VCaP (cell line): ENCODE measurements at regions not wholly inside any gene's neighbourhood (a gene's known extent, or its start where the extent isn't known, plus 50 kb on each side); places are given as distances from the start of the nearest gene placed in this dataset.
"Not testable (repeated sequence)": the region's sequence is repeated elsewhere in the genome, so short reads cannot be mapped to it uniquely, and the experiment has no call there.

Experiments used
- H3K27ac ChIP-seq: fragments of 450-650 bp; 2 replicates; pipeline ENCODE4 v1.5.1; 2017
- CTCF ChIP-seq: fragments of 450-650 bp; conservative IDR thresholded peaks from 2 replicates; pipeline ENCODE4 v1.5.1; 2017; ENCODE audit warnings: mild to moderate bottlenecking, moderate library complexity

DNA sequence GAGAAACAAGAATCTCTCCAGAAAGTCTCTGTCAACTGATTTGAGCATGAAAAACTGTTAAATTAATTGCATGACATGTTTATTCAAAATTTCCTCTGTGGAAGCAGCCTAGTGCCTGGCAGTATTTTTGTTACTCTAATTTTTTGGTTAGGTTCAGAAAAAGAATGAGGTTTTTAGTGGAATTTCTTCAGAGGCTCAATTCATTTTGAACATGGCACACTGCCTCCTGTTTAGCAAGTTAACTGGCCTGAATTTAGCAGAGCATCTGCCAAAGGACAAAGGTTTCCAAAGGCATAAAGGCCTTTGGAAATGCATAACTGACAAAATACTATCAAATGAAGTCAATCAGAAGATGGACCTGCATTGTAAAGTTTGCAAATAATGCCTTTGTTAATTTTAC, 1326.5 kb downstream of the PLA2G4A start:
- no peak for TF ChIP-seq CTCF
- H3K27ac ChIP-seq: no peak overlapping the region

DNA sequence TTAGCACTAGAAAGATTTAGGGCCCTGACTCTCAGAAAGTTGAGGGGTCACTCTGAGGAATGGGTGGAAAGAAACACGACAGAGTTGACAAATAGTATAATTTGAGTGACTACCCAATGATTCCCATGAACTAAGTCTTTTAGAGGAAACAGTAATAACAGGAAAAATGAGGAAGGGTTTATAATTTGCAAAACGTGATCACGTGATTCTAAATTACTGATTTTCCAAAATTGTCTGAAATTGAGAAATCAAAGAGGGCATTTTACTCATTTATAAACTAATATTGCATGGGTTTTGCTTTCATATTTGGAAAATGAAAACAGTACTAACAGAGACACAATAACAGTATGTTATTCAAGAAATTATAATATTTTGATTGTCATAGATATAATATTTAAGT, 1335.7 kb downstream of the PLA2G4A start:
- H3K27ac ChIP-seq: peak overlapping the region; percentile 14; the same call in 1 of the 2 replicates
- TF ChIP-seq CTCF: no peak

GRCh38 chr1:188166654-188167053, 1337.9 kb downstream of the PLA2G4A start:
- TF ChIP-seq CTCF: no peak
- H3K27ac ChIP-seq: no peak overlapping the region

DNA sequence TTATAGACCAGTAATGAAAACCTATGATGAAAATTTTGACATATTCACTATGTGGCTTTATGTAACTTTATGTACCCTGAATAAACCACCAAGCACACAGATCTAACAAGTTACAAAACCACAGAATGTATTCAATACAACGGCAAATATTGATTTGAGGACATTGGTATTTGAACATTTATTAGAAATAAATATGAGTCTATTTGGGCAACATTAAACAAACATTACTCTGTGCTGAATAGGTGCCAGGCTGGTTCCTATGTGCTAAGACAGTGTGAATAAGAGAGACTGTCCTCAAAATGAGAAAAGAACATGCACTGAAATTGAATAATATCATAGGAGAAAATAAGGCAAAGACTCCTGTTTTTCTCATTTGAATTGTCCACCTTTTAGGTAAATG, 1341.2 kb downstream of the PLA2G4A start:
- peak overlapping the region; percentile 74 for H3K27ac ChIP-seq
- TF ChIP-seq CTCF: no peak

DNA sequence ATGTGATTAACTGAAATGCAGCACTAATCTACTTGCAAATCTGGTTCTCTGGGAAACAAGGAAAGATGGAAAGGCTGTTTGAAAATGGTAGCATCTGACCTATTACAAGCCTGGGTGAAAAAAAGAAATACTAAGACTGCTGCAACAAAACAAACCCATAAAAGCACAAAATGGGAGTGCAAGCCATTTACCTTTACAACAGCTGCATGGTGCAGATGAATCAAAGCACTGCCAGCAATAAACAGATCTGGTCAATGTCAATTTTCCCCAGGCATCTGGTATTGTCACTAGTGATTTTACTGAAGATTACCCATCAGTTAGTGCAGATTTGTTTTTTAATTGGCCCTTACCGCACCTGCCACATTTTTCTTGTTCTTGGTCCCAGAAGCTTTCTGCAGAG, 1341.7 kb downstream of the PLA2G4A start:
- no peak for TF ChIP-seq CTCF

GRCh38 chr1:188170935-188171334, 1342.2 kb downstream of the PLA2G4A start:
- H3K27ac ChIP-seq: peak overlapping the region; percentile 74
- TF ChIP-seq CTCF: no peak

More for the DNA sequence above, 1341.7 kb downstream of the PLA2G4A start:
- H3K27ac ChIP-seq: peak overlapping the region; percentile 74

- H3K27ac ChIP-seq: not testable (repeated sequence)
These were observed 1353.3 kb downstream of the PLA2G4A start for GRCh38 chr1:188182063-188182462.

GRCh38 chr1:188188317-188188716, 1359.6 kb downstream of the PLA2G4A start:
- no peak for TF ChIP-seq CTCF
- H3K27ac ChIP-seq: no peak overlapping the region
